DMS153 treated with DMSO at 0.1 percent for 48 hours (cell line): ENCODE measurements at regions not wholly inside any gene's neighbourhood (a gene's known extent, or its start where the extent isn't known, plus 50 kb on each side); places are given as distances from the start of the nearest gene placed in this dataset.
"Not testable (repeated sequence)": the region's sequence is repeated elsewhere in the genome, so short reads cannot be mapped to it uniquely, and the experiment has no call there.

Experiments
- DNase-seq: peaks from one replicate; lab custom pipeline; 2025; ENCODE audit not compliant: unreplicated experiment; lab: John Stamatoyannopoulos, UW

- peak; percentile 69 for DNase-seq
Observed at GRCh38 chr6:68575765-68576439, 59.2 kb upstream of the ADGRB3 start.

- no peak for DNase-seq
Observed at GRCh38 chr6:68572975-68573374, 62.1 kb upstream of the ADGRB3 start.

DNA sequence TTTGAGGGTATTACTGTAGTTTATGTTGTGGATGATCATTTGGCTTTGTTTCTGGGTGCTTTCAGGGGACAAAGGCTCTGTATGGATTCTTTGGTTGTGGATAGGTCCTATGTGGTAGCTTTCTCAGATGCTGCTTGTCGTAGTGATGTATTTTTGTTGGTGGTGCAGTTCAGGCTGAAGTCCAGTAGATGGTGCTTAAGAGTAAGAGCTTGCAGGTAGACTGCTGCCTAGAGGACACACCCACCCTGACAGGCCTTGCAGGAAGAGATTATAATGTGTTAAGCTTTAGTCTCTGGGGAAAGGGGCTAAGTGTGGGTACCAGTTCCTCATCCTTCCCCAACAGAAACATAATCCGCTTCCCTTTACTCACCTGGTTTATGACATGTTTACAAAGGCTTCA is 62.6 kb upstream of the ADGRB3 start:
- peak; percentile 60 for DNase-seq

DNA sequence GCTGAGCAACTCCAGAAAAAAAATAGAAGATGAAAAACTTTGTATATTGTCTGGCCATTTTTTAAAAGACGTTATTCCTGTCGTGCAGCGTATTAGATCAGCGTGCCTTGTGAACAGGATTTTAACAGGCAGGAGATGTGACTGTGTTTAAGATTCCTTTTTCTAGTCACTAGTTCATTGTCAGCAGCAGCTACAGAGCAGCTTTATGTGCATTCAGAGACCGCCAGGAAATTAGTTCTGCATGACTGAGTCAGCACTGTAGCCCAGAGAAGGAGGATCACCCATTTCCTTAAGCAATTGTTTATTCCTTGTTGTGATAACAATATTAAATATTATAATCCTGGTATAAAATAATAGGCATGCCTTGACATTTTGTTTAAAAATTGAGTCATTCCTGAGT is 75.4 kb upstream of the ADGRB3 start:
- peak; percentile 37 for DNase-seq

- DNase-seq, result peak; percentile 26
Observed at GRCh38 chr6:68559070-68559469, 76.0 kb upstream of the ADGRB3 start.

- DNase-seq, result no peak
Observed at GRCh38 chr6:68546620-68547019, 88.5 kb upstream of the ADGRB3 start.

GRCh38 chr6:68544450-68544849 is 90.6 kb upstream of the ADGRB3 start:
- no peak for DNase-seq

- DNase-seq, result no peak
Observed at GRCh38 chr6:68533339-68533795, 101.7 kb upstream of the ADGRB3 start.

DNA sequence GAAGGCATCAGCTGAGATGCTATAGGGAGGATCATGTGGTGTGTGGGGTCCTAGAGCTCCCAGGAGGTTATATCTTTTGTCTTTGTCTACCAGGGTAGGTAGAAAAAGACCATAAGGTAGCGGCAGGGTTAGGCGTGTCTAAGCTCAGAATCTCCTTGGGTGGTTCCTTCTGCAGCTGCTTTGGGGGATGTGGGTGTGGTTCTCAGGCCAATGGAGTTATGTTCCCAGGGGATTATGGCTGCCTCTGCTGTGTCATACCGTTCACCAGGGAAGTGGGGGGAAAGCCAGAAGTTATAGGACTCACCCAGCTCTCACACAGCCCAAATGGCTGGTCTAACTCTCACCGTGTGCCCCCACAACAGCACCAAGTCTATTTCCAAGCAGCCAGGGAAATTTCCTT is 107.4 kb upstream of the ADGRB3 start:
- no peak for DNase-seq

- no peak for DNase-seq
Observed at GRCh38 chr6:68506911-68507310, 128.2 kb upstream of the ADGRB3 start.

DNA sequence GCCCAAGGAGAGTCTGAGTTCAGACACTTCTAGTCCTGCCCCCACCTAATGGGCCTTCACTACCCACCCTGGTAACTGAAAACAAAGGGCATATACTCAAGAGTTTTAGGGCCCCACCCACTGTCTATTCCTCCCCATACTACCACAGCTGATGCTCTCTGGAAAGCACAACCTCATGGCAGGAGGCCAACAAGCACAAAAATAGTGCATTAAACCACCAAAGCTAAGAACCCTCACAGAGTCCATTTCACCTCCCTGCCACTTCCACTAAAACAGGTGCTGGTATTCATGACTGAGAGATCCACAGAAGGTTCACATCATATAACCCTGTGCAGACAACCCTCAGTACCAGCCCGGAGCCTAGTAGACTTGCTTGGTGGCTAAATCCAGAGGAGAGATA is 132.1 kb upstream of the ADGRB3 start:
- no peak for DNase-seq

- no peak for DNase-seq
Observed at GRCh38 chr6:68497927-68498326, 137.2 kb upstream of the ADGRB3 start.

DNA sequence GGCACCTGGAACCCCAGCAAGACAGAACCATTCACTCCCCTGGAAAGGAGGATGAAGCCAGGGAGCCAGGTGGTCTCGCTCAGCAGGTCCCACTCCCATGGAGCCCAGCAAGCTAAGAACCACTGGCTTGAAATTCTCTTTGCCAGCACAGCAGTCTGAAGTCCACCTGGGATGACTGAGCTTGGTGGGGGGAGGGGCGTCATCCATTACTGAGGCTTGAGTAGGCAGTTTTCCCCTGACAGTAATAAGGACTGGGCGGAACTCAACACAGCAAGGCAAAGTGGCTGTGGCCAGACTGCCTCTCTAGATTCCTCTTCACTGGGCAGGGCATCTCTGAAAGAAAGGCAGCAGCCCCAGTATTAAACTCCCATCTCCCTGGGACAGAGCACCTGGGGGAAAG is 140.2 kb upstream of the ADGRB3 start:
- not testable (repeated sequence) for DNase-seq

DNA sequence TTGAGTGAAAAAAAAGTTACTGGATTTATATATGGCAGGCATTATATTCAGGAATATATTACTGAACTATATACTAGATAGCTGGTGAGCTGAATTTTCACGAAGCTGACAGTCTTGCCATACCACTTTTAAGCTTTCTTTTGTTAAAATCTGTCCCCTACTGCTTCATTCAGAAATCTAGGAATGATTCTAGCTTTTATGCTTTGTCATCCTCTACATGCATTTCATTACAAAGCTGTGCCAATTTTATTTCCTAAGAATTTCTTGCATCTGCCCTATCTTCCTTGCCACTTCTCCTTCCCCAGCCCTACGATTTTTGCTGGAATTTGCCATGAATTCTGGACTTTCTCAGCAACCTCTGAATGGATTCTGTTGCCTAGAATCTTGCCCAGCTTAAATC is 158.5 kb upstream of the ADGRB3 start:
- no peak for DNase-seq

- DNase-seq, result no peak
Observed at GRCh38 chr6:68473433-68474210, 161.5 kb upstream of the ADGRB3 start.

GRCh38 chr6:68468244-68468884 is 166.7 kb upstream of the ADGRB3 start:
- DNase-seq, result no peak

GRCh38 chr6:68458447-68458846 is 176.6 kb upstream of the ADGRB3 start:
- no peak for DNase-seq

DNA sequence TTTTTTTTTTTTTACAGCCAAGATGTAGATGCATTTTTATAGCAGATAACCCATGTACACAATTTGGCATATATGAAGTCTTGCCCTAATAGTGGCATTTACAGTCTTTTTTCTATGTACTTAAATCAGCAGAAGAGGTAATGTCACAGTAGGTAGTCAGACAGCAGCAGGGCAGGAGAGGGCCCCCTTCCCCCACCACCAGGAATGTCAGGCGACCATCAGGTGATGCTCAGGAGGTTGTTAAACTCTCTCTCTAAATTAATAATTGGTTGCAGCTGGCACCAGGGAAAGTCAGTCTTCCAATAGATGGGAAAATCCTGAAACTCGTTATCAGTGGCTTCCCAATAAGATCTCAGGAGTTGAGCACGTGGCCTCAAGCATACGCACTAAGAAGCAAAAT is 188.0 kb upstream of the ADGRB3 start:
- no peak for DNase-seq

GRCh38 chr6:68445926-68446325 is 189.2 kb upstream of the ADGRB3 start:
- DNase-seq, result no peak

DNA sequence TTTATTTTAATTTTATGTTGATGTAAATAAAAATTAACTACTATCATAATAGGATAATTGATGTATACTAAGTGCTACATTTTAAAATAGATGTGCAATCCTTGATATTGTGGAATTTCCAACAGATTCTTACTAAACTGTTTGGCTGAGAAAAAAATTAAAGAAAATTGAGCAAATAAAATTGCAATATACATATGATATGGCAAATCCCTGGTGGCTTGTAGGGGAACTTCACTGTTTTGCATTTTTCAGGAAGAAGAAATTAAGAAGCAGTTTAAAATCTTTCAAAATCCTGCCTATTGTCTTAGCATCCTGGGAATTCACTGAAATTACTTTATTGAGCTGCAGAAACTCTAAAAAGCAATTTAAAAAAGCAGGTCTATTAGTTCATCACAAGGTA is 191.4 kb upstream of the ADGRB3 start:
- no peak for DNase-seq

GRCh38 chr6:68427630-68428029 is 207.5 kb upstream of the ADGRB3 start:
- no peak for DNase-seq

DNA sequence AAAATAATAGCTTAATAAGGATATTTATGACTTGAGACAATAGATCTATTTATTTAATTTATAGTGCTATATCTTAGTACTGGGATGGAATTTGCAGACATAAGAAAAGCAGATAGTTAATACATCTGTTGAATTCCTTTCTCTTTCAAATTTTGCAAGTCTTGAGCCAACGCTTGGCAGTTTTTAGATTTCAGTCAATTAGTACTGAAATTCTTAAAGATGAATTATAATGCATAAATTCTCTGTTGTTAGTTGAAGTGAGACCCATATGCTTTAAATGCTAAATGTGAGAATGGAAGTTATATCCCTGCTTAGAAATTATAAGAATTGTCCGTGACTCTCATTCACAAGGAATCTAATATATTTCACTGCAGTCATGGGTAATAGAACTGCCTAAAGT is 225.1 kb upstream of the ADGRB3 start:
- no peak for DNase-seq
